ENCODE measurements at regions not wholly inside any gene's neighbourhood (a gene's known extent, or its start where the extent isn't known, plus 50 kb on each side); places are given as distances from the start of the nearest gene placed in this dataset.

GRCh38 chr3:63060412-63060811, 185.2 kb upstream of the CADPS start:
- TF ChIP-seq CTCF (IDR thresholded peaks at IDR 0.05) = no peak

GRCh38 chr3:63061449-63061848, 186.2 kb upstream of the CADPS start:
- TF ChIP-seq CTCF (IDR thresholded peaks at IDR 0.05) = no peak

- no peak for TF ChIP-seq CTCF (IDR thresholded peaks at IDR 0.05)
Measured at GRCh38 chr3:63064209-63064755, 189.1 kb upstream of the CADPS start.

- TF ChIP-seq CTCF (IDR thresholded peaks at IDR 0.05) = no peak
Measured at GRCh38 chr3:63067999-63068645, 192.9 kb upstream of the CADPS start.

GRCh38 chr3:63069806-63070475, 194.7 kb upstream of the CADPS start:
- no peak for TF ChIP-seq CTCF (IDR thresholded peaks at IDR 0.05)

- TF ChIP-seq CTCF (IDR thresholded peaks at IDR 0.05) = no peak
Measured at GRCh38 chr3:63070476-63070810, 195.2 kb upstream of the CADPS start.

GRCh38 chr3:63076357-63076756, 201.1 kb upstream of the CADPS start:
- TF ChIP-seq CTCF (IDR thresholded peaks at IDR 0.05) = no peak
